ENCODE measurements at regions not wholly inside any gene's neighbourhood (a gene's known extent, or its start where the extent isn't known, plus 50 kb on each side); places are given as distances from the start of the nearest gene placed in this dataset.

- peak in 1 of 2 donors; percentile 23 for ATAC-seq
Observed at GRCh38 chr17:26881195-26881594, 412.7 kb upstream of the WSB1 start.

DNA sequence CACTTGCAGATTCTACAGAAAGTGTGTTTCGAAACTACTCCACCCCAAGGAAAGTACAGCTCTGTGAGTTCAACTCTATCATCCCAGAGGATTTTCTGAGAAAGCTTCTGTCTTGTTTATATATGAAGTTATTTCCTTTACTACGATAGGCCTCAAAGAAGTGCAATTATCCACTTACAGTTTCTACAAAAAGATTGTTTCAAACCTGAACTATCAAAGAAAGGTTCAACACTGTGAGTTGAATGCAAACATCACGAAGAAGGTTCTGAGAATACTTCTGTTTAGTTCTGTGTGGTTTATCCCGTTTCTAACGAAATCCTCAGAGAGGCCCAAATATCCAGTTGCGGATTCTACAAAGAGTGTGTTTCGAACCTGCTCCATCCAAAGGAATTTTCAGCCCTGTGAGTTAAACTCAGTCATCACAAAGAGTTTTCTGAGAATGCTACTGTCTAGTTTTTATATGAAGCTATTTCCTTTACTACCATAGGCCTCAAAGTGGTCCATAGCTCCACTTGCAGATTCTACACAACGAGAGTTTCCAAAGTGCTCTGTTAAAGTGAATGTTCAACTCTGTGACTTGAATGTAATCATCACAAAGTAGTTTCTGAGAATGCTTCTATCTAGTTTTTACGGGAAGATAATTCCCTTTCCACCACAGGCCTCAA, 411.7 kb upstream of the WSB1 start:
- ATAC-seq, result peak; percentile 37

DNA sequence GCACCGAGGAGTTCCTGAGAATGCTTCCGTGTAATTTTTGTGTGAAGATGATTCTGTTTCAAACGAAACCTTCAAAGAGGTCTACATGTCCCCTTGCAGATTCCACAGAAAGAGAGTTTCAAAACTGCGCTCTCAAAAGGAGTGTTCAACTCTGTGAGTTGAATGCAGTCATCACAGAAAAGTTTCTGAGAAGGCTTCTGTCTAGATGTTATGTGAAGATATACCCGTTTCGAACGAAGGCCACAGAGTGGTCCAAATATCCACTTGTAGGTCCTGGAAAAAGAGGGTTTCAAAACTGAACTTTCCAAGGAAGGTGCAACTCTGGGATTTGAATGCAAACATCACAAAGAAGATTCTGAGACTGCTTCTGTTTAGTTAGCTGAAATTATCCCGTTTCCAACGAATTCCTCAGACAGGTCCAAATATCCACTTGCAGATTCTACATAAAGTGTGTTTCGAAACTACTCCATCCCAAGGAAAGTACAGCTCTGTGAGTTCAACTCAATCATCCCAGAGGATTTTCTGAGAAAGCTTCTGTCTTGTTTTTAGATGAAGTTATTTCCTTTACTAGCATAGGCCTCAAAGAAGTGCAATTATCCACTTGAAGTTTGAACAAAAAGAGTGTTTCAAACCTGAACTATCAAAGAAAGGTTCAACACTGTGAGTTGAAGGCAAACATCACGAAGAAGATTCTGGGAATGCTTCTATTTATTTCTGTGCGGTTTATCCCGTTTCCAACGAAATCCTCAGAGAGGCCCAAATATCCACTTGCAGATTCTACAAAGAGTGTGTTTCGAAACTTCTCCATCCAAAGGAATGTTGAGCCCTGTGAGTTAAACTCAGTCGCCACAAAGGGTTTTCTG, 409.8 kb upstream of the WSB1 start:
- peak; percentile 22 to 46 for ATAC-seq

- peak; percentile 3 to 11 for ATAC-seq
Observed at GRCh38 chr17:26884741-26885059, 409.2 kb upstream of the WSB1 start.

DNA sequence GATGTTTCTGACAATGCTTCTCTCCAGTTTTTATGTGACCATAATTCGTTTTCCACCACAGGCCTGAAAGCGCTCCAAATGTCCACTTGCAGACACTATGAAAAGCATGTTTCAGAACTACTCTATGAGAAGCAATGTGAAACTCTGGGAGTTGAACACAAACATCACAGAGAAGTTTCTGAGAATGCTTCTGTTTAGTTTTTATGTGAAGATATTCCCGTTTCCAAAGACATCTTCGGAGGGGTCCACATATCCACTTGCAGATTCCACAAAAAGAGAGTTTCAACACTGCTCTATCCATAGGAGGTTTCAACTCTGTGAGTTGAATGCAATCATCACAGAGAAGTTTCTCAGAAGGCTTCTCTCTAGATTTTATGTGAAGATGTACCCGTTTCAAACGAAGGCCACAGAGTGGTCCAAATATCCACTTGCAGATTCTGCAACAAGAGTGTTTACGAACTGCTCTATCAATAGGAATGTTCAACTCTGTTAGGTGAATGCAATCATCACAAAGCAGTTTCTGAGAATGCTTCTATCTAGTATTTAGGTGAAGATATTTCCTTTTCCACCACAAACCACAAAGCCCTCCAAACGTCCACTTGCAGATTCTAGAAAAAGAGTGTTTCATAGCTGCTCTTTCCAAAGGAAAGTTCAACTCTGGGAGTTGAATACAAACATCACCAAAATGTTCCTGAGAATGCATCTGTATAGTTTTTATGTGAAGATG, 408.5 kb upstream of the WSB1 start:
- ATAC-seq, result peak; percentile 8 to 25
